Testis (tissue), 2 donors: ENCODE measurements at regions not wholly inside any gene's neighbourhood (a gene's known extent, or its start where the extent isn't known, plus 50 kb on each side); places are given as distances from the start of the nearest gene placed in this dataset.

Experiments used
- POLR2A ChIP-seq: fragments of 450-650 bp; IDR thresholded peaks from one replicate; pipeline ENCODE4 v1.6.1; 2017; ENCODE audit warnings: antibody characterized with exemption, mild to moderate bottlenecking, moderate library complexity
- TF ChIP-seq, protein P1 (sequence below), 3 experiments: fragments of 450-650 bp in 2 of 3; fragments of 200-600 bp in 1 of 3; sonication (generic) in 1 of 3; IDR thresholded peaks; one replicate each; pipeline ENCODE4 v1.5.1; 2016 to 2019; ENCODE audit warnings: antibody characterized with exemption in 3 of 3, mild to moderate bottlenecking in 2 of 3, moderate library complexity in 1 of 3

- TF ChIP-seq POLR2A, result no peak
- TF ChIP-seq, protein P1, sequence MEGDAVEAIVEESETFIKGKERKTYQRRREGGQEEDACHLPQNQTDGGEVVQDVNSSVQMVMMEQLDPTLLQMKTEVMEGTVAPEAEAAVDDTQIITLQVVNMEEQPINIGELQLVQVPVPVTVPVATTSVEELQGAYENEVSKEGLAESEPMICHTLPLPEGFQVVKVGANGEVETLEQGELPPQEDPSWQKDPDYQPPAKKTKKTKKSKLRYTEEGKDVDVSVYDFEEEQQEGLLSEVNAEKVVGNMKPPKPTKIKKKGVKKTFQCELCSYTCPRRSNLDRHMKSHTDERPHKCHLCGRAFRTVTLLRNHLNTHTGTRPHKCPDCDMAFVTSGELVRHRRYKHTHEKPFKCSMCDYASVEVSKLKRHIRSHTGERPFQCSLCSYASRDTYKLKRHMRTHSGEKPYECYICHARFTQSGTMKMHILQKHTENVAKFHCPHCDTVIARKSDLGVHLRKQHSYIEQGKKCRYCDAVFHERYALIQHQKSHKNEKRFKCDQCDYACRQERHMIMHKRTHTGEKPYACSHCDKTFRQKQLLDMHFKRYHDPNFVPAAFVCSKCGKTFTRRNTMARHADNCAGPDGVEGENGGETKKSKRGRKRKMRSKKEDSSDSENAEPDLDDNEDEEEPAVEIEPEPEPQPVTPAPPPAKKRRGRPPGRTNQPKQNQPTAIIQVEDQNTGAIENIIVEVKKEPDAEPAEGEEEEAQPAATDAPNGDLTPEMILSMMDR (IDR thresholded peaks at IDR 0.05), result no peak
Measured at GRCh38 chr2:220220009-220220408, 592.6 kb downstream of the SLC4A3 start.
